ENCODE measurements at regions not wholly inside any gene's neighbourhood (a gene's known extent, or its start where the extent isn't known, plus 50 kb on each side); places are given as distances from the start of the nearest gene placed in this dataset.

DNA sequence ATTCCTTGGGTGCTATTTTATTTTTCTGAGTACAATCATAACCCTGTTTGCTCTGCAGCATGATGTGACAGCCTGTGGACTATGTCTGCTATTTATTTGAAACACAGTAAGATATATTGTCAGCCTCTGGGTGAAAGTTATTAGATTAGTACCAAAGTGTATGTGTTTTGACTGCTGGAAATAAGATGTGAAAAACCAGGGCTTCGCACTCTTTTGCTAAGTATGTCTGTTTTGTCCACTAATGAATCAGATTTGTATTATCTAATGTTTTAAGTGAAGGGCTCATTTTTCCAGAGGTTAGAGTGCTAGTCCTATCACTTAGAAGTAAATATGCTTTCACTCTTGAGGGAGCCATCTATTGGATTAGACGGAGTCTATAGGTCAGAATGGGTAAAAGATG, 569.8 kb upstream of the FZD8 start:
- 86% methylated on average over 2 of the region's 2 CpGs for WGBS
- Histone ChIP-seq H3K27ac (no peak overlapping the region), H3K9me3 (no peaks in the 10 kb centered on the region), H3K4me3 (no peak overlapping the region), H3K27me3 (no peaks in the 10 kb centered on the region), H3K4me1 (no peaks in the 10 kb centered on the region), H3K36me3 (no peaks in the 10 kb centered on the region)
- DNase-seq (ENCODE audit: low spot score in 2 of 2): no peak
- no peak for TF ChIP-seq EP300 (IDR thresholded peaks at IDR 0.05)
- TF ChIP-seq POLR2AphosphoS5 (IDR thresholded peaks at IDR 0.05): no peak
- no peak for TF ChIP-seq POLR2A (IDR thresholded peaks at IDR 0.05)
- TF ChIP-seq, protein P1, sequence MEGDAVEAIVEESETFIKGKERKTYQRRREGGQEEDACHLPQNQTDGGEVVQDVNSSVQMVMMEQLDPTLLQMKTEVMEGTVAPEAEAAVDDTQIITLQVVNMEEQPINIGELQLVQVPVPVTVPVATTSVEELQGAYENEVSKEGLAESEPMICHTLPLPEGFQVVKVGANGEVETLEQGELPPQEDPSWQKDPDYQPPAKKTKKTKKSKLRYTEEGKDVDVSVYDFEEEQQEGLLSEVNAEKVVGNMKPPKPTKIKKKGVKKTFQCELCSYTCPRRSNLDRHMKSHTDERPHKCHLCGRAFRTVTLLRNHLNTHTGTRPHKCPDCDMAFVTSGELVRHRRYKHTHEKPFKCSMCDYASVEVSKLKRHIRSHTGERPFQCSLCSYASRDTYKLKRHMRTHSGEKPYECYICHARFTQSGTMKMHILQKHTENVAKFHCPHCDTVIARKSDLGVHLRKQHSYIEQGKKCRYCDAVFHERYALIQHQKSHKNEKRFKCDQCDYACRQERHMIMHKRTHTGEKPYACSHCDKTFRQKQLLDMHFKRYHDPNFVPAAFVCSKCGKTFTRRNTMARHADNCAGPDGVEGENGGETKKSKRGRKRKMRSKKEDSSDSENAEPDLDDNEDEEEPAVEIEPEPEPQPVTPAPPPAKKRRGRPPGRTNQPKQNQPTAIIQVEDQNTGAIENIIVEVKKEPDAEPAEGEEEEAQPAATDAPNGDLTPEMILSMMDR (IDR thresholded peaks at IDR 0.05): no peak

DNA sequence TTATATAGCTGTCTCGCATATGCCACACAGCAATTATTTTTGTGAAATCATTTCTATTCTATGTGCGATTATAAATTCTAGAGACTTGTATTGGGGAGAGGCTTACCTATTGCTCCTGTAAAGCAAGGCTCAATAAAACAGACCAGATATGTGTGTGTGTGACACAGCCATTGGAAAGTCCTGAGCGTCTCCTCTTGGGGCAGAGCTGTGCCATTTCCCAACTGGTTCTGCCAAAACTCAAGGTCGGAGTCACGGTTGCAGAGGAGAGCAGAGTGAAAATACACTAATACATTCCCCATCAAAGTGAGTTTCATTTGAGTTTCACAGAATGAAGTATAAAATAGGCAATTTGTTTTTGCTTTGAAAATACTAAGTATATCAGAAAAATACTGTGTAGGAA, 567.4 kb upstream of the FZD8 start:
- H3K4me3 ChIP-seq: no peak overlapping the region
- WGBS: 91% methylated on average over 5 of the region's 5 CpGs
- no peak for TF ChIP-seq EP300 (IDR thresholded peaks at IDR 0.05)
- TF ChIP-seq, protein P1 (IDR thresholded peaks at IDR 0.05): no peak
- no peaks in the 10 kb centered on the region for H3K36me3 ChIP-seq
- DNase-seq (ENCODE audit: low spot score in 2 of 2): no peak
- no peaks in the 10 kb centered on the region for H3K9me3 ChIP-seq
- no peaks in the 10 kb centered on the region for H3K27me3 ChIP-seq
- no peaks in the 10 kb centered on the region for H3K4me1 ChIP-seq
- no peak overlapping the region for H3K27ac ChIP-seq

DNA sequence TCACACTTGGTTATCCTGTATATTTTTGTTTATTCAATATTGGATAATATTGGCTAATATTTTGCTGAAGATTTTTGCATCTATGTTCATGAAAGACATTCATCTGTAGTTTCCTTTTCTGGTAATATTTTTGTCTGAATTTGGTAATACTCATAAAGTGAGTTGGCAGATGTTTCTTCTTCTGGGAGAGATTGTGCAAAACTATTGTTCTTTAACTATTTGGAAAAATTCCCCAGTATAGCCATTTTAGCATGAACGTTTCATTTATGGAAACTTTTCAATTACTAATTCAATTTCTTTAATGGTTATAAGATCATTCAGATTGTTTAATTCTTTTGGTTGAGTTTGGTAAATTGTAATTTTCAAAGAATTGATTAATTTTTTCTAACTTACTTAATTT, 560.8 kb upstream of the FZD8 start:
- no peaks in the 10 kb centered on the region for H3K4me1 ChIP-seq
- WGBS: 26% methylated on average over 1 of the region's 1 CpG
- TF ChIP-seq POLR2A (IDR thresholded peaks at IDR 0.05) (no peak), POLR2AphosphoS5 (IDR thresholded peaks at IDR 0.05) (no peak), EP300 (IDR thresholded peaks at IDR 0.05) (no peak)
- TF ChIP-seq, protein P1 (IDR thresholded peaks at IDR 0.05): no peak
- H3K36me3 ChIP-seq: no peaks in the 10 kb centered on the region
- H3K4me3 ChIP-seq: no peak overlapping the region
- H3K9me3 ChIP-seq: no peaks in the 10 kb centered on the region
- no peaks in the 10 kb centered on the region for H3K27me3 ChIP-seq
- H3K27ac ChIP-seq: no peak overlapping the region
- no peak for DNase-seq (ENCODE audit: low spot score in 2 of 2)

DNA sequence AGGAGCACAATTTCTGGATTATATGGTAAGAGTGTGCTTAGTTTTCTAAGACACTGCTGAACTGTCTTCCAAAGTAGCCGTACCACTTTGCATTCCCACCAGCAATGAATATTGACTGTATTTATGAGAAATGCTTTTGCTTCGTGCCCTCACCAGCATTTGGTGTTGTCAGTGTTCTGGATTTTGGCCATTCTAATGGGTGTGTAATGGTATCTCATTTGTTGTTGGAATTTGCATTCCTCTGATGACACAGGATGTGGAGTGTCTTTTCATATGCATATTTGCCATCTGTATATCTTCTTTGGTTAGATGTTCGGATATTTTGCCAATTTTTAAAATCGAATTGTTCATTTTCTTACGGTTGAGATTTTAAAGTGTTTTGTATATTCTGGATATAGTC, 558.5 kb upstream of the FZD8 start:
- 78% methylated on average over 5 of the region's 5 CpGs for WGBS

DNA sequence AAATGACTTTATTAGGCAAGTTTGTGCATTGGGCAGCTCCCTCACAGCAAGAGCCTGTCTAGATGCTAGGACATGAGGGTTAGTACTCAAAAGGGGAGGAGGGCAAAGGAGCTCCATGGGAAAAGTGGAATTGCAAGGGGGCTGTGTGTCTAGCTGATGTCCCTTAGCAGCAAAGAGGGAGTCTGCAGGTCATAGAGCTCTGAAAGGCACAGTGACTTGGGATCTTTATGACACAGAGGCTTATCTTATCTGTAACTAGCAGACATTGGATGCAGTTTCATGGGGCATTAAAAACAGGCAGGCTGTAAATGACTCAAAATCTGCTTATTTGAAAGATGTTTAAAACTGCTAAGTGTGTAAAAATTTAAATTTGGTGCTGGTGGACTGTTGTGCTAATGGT, 556.2 kb upstream of the FZD8 start:
- Histone ChIP-seq H3K36me3 (no peaks in the 10 kb centered on the region), H3K9me3 (no peaks in the 10 kb centered on the region), H3K27me3 (no peaks in the 10 kb centered on the region), H3K27ac (no peak overlapping the region), H3K4me3 (no peak overlapping the region), H3K4me1 (no peaks in the 10 kb centered on the region)
- TF ChIP-seq EP300 (IDR thresholded peaks at IDR 0.05) (no peak), POLR2AphosphoS5 (IDR thresholded peaks at IDR 0.05) (no peak), POLR2A (IDR thresholded peaks at IDR 0.05) (no peak)
- TF ChIP-seq, protein P1 (IDR thresholded peaks at IDR 0.05): no peak
- no peak for DNase-seq (ENCODE audit: low spot score in 2 of 2)

More for the DNA sequence above, 558.5 kb upstream of the FZD8 start:
- no peaks in the 10 kb centered on the region for H3K4me1 ChIP-seq
- DNase-seq (ENCODE audit: low spot score in 2 of 2): no peak
- TF ChIP-seq, protein P1 (IDR thresholded peaks at IDR 0.05): no peak
- TF ChIP-seq EP300 (IDR thresholded peaks at IDR 0.05): no peak
- H3K4me3 ChIP-seq: no peak overlapping the region
- no peak overlapping the region for H3K27ac ChIP-seq
- no peaks in the 10 kb centered on the region for H3K9me3 ChIP-seq
- no peaks in the 10 kb centered on the region for H3K36me3 ChIP-seq
- H3K27me3 ChIP-seq: no peaks in the 10 kb centered on the region
